GM18508 (cell line): ENCODE measurements at regions not wholly inside any gene's neighbourhood (a gene's known extent, or its start where the extent isn't known, plus 50 kb on each side); places are given as distances from the start of the nearest gene placed in this dataset.

Experiments used
- ATAC-seq: cut with Tn5 transposase; IDR thresholded peaks from one replicate; pipeline ENCODE4 v1.9.1; 2021; ENCODE audit warnings: moderate number of reproducible peaks; ENCODE audit not compliant: insufficient read depth, unreplicated experiment

- ATAC-seq = no peak
Measured at GRCh38 chr5:124292322-124292855, 454.1 kb downstream of the ZNF608 start.

GRCh38 chr5:124289641-124290311 is 456.7 kb downstream of the ZNF608 start:
- no peak for ATAC-seq

GRCh38 chr5:124289130-124289529 is 457.3 kb downstream of the ZNF608 start:
- no peak for ATAC-seq

GRCh38 chr5:124287813-124288212 is 458.6 kb downstream of the ZNF608 start:
- no peak for ATAC-seq

GRCh38 chr5:124285733-124286132 is 460.7 kb downstream of the ZNF608 start:
- no peak for ATAC-seq

- no peak for ATAC-seq
Measured at GRCh38 chr5:124285071-124285470, 461.4 kb downstream of the ZNF608 start.

GRCh38 chr5:124283031-124283430 is 463.4 kb downstream of the ZNF608 start:
- ATAC-seq = no peak

GRCh38 chr5:124280079-124280478 is 466.4 kb downstream of the ZNF608 start:
- no peak for ATAC-seq

- ATAC-seq = no peak
Measured at GRCh38 chr5:124279146-124279876, 467.1 kb downstream of the ZNF608 start.

- no peak for ATAC-seq
Measured at GRCh38 chr5:124278636-124279035, 467.8 kb downstream of the ZNF608 start.

GRCh38 chr5:124277767-124278545 is 468.5 kb downstream of the ZNF608 start:
- ATAC-seq = no peak

- no peak for ATAC-seq
Measured at GRCh38 chr5:124276166-124276565, 470.3 kb downstream of the ZNF608 start.

- no peak for ATAC-seq
Measured at GRCh38 chr5:124274949-124275348, 471.5 kb downstream of the ZNF608 start.

GRCh38 chr5:124264499-124264898 is 481.9 kb downstream of the ZNF608 start:
- ATAC-seq = no peak

GRCh38 chr5:124263680-124264491 is 482.6 kb downstream of the ZNF608 start:
- ATAC-seq = no peak

GRCh38 chr5:124262991-124263571 is 483.4 kb downstream of the ZNF608 start:
- ATAC-seq = no peak

GRCh38 chr5:124262470-124262869 is 484.0 kb downstream of the ZNF608 start:
- no peak for ATAC-seq

- no peak for ATAC-seq
Measured at GRCh38 chr5:124261848-124262247, 484.6 kb downstream of the ZNF608 start.

- no peak for ATAC-seq
Measured at GRCh38 chr5:124260921-124261515, 485.4 kb downstream of the ZNF608 start.
